KMS-11 (cell line): ENCODE measurements at regions not wholly inside any gene's neighbourhood (a gene's known extent, or its start where the extent isn't known, plus 50 kb on each side); places are given as distances from the start of the nearest gene placed in this dataset.

Source experiments
- H2AFZ ChIP-seq: fragments of 200-600 bp; sonication (generic); 2 replicates; pipeline ENCODE4 v1.6.1; 2016; ENCODE audit warnings: antibody characterized with exemption, mixed run types, low read depth
- H3K27ac ChIP-seq: fragments of 200-600 bp; sonication (generic); 2 replicates; pipeline ENCODE4 v1.6.1; 2016; ENCODE audit warnings: mild to moderate bottlenecking, mixed run types
- H3K27me3 ChIP-seq: fragments of 200-600 bp; sonication (generic); 2 replicates; pipeline ENCODE4 v1.6.1; 2017; ENCODE audit warnings: mild to moderate bottlenecking, low read depth, mixed run types, moderate library complexity; ENCODE audit not compliant: insufficient read depth
- H3K36me3 ChIP-seq: fragments of 200-600 bp; sonication (generic); 2 replicates; pipeline ENCODE4 v1.6.1; 2017; ENCODE audit warnings: mild to moderate bottlenecking, mixed run types; ENCODE audit not compliant: insufficient read depth
- H3K4me1 ChIP-seq: fragments of 200-600 bp; sonication (generic); 2 replicates; pipeline ENCODE4 v1.6.1; 2016; ENCODE audit warnings: mild to moderate bottlenecking, low read depth, mixed run types; ENCODE audit not compliant: poor library complexity, severe bottlenecking
- H3K4me2 ChIP-seq: fragments of 200-600 bp; sonication (generic); 2 replicates; pipeline ENCODE4 v1.7.0; 2016; ENCODE audit warnings: mild to moderate bottlenecking, mixed run types
- H3K4me3 ChIP-seq: fragments of 200-600 bp; sonication (generic); IDR thresholded peaks from 2 replicates; pipeline ENCODE4 v1.6.1; 2017; ENCODE audit warnings: low read depth, low read length, mixed read lengths; ENCODE audit not compliant: insufficient read depth
- H3K79me2 ChIP-seq: fragments of 200-600 bp; sonication (generic); 2 replicates; pipeline ENCODE4 v1.6.1; 2016; ENCODE audit warnings: low read depth, mixed run types; ENCODE audit not compliant: insufficient read depth
- H3K9ac ChIP-seq: fragments of 200-600 bp; sonication (generic); 2 replicates; pipeline ENCODE4 v1.6.1; 2016; ENCODE audit warnings: mild to moderate bottlenecking, mixed run types
- H4K20me1 ChIP-seq: fragments of 200-600 bp; sonication (generic); 2 replicates; pipeline ENCODE4 v1.6.1; 2016; ENCODE audit warnings: mild to moderate bottlenecking, mixed run types; ENCODE audit not compliant: insufficient read depth
- TF ChIP-seq, protein P1 (sequence below): fragments of 200-600 bp; sonication (generic); conservative IDR thresholded peaks from 2 replicates; pipeline ENCODE4 v1.6.1; 2017; ENCODE audit warnings: low read depth, mild to moderate bottlenecking, antibody characterized with exemption, low read length, moderate library complexity, mixed read lengths

DNA sequence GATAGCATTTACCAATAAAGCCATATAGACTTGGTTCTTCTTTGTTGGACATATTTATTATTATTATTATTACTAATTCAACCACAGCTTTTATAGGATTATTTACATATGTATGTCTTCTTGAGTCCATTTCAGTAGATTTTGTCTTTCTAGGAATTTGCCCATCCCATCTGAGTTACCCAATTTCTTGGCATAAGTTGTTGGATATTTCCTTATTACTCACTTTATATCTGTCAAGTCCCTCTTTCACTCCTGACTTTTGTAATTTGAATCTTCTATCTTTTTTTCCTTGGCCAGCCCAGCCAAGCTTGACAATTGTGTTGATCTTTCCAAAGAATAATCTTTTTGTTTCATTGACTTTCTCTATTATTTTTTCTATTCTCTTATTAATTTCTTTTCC is 543.7 kb downstream of the SUCLG1 start:
- Histone ChIP-seq H3K36me3 (no peaks in the 10 kb centered on the region), H3K27me3 (no peaks in the 10 kb centered on the region), H3K9ac (no peak overlapping the region), H3K4me1 (peaks cover 15% of the 10 kb centered on the region), H4K20me1 (no peaks in the 10 kb centered on the region), H3K27ac (no peak overlapping the region), H3K4me2 (no peak overlapping the region), H3K4me3 (no peak overlapping the region), H2AFZ (no peak overlapping the region), H3K79me2 (no peaks in the 10 kb centered on the region)
- TF ChIP-seq, protein P1, sequence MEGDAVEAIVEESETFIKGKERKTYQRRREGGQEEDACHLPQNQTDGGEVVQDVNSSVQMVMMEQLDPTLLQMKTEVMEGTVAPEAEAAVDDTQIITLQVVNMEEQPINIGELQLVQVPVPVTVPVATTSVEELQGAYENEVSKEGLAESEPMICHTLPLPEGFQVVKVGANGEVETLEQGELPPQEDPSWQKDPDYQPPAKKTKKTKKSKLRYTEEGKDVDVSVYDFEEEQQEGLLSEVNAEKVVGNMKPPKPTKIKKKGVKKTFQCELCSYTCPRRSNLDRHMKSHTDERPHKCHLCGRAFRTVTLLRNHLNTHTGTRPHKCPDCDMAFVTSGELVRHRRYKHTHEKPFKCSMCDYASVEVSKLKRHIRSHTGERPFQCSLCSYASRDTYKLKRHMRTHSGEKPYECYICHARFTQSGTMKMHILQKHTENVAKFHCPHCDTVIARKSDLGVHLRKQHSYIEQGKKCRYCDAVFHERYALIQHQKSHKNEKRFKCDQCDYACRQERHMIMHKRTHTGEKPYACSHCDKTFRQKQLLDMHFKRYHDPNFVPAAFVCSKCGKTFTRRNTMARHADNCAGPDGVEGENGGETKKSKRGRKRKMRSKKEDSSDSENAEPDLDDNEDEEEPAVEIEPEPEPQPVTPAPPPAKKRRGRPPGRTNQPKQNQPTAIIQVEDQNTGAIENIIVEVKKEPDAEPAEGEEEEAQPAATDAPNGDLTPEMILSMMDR = no peak

DNA sequence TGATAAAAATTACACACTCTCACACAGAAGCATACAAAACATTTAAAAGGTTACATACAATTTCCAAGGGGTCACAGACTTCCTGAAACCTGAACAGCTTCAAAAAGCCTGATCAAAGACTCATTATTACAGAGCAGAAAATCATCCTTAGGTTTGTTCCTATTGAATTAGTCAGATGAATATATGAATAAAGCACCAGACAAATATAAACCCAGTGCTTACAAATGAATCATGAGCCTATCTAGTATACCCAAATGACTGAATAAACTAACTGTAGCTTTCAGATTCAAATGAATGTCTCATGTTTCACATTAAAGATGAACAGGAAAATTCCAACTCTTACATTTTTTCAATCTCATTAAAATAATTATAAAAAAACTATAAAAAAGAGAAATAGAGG is 550.3 kb downstream of the SUCLG1 start:
- Histone ChIP-seq H3K4me2 (no peak overlapping the region), H2AFZ (no peak overlapping the region), H3K4me3 (no peak overlapping the region), H3K27me3 (no peaks in the 10 kb centered on the region), H3K9ac (no peak overlapping the region), H3K79me2 (no peaks in the 10 kb centered on the region), H3K27ac (no peak overlapping the region), H3K4me1 (peaks cover 15% of the 10 kb centered on the region), H4K20me1 (no peaks in the 10 kb centered on the region), H3K36me3 (no peaks in the 10 kb centered on the region)
- TF ChIP-seq, protein P1 = no peak

DNA sequence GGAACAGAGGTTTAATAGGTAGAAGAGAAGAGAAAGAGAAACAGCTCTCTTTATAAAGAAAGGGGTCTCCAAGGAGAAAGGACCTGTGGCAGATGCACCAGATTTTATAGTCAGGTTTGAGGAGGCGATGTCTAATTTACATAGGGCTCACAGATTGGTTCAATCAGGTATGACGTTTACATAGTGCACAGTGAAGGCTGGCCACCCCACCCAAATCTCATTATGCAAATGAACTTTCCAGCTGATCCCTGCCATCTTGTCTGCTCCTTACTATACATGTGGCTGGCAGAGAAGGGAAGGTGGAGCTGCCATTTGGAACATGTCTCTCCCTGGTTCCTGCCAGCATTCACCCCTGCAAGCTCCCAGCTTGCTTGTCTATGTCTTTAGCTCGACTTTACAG is 557.8 kb downstream of the SUCLG1 start:
- Histone ChIP-seq H3K79me2 (no peaks in the 10 kb centered on the region), H3K36me3 (no peaks in the 10 kb centered on the region), H4K20me1 (no peaks in the 10 kb centered on the region), H2AFZ (no peak overlapping the region), H3K4me1 (no peaks in the 10 kb centered on the region), H3K27me3 (no peaks in the 10 kb centered on the region), H3K4me2 (no peak overlapping the region), H3K9ac (no peak overlapping the region), H3K27ac (no peak overlapping the region), H3K4me3 (no peak overlapping the region)
- TF ChIP-seq, protein P1 = no peak

DNA sequence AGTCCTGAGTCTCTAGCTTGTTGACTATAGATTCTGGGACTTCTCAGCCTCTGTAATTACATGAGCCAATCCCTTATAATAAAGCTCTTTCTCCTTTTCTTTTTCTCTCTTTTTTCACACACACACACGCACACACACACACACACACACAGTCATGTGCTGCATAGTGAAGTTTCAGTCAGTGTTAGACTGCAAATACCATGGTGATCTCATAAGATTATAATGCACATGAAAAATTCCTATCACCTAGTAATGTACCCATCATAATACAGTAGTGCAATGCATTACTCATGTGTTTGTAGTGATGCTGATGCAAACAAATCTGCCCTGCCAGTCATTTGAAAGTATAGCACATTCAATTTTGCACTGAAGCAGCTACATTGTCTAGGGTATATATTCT is 558.2 kb downstream of the SUCLG1 start:
- no peak overlapping the region for H3K27ac ChIP-seq
- no peak overlapping the region for H2AFZ ChIP-seq
- no peaks in the 10 kb centered on the region for H3K4me1 ChIP-seq
- H3K36me3 ChIP-seq = no peaks in the 10 kb centered on the region
- no peaks in the 10 kb centered on the region for H3K27me3 ChIP-seq
- H4K20me1 ChIP-seq = no peaks in the 10 kb centered on the region
- TF ChIP-seq, protein P1 = no peak
- no peak overlapping the region for H3K4me2 ChIP-seq
- H3K4me3 ChIP-seq = no peak overlapping the region
- H3K9ac ChIP-seq = no peak overlapping the region
- H3K79me2 ChIP-seq = no peaks in the 10 kb centered on the region
